GM19397 (cell line): ENCODE measurements at regions not wholly inside any gene's neighbourhood (a gene's known extent, or its start where the extent isn't known, plus 50 kb on each side); places are given as distances from the start of the nearest gene placed in this dataset.
A peak's percentile ranks its signal among the peaks of the same experiment; 100 is the strongest.
"Not testable (repeated sequence)": the region's sequence is repeated elsewhere in the genome, so short reads cannot be mapped to it uniquely, and the experiment has no call there.

Experiments used
- ATAC-seq: cut with Tn5 transposase; IDR thresholded peaks from one replicate; pipeline ENCODE4 v1.9.1; 2021; ENCODE audit warnings: mild to moderate bottlenecking, moderate library complexity; ENCODE audit not compliant: unreplicated experiment

- no peak for ATAC-seq
Measured at GRCh38 chr14:28820677-28821076, 54.1 kb downstream of the FOXG1 start.

- no peak for ATAC-seq
Measured at GRCh38 chr14:28821993-28822392, 55.4 kb downstream of the FOXG1 start.

- ATAC-seq, result no peak
Measured at GRCh38 chr14:28823245-28823644, 56.7 kb downstream of the FOXG1 start.

GRCh38 chr14:28830115-28830534 lies 63.5 kb downstream of the FOXG1 start:
- no peak for ATAC-seq

- peak; percentile 98 for ATAC-seq
Measured at GRCh38 chr14:28831126-28831525, 64.5 kb downstream of the FOXG1 start.

GRCh38 chr14:28842569-28842968 lies 76.0 kb downstream of the FOXG1 start:
- not testable (repeated sequence) for ATAC-seq

GRCh38 chr14:28867571-28867970 lies 101.0 kb downstream of the FOXG1 start:
- ATAC-seq, result no peak

GRCh38 chr14:28870033-28870564 lies 103.5 kb downstream of the FOXG1 start:
- ATAC-seq, result no peak

GRCh38 chr14:28875934-28876571 lies 109.5 kb downstream of the FOXG1 start:
- no peak for ATAC-seq

GRCh38 chr14:28876572-28876945 lies 110.0 kb downstream of the FOXG1 start:
- ATAC-seq, result no peak

GRCh38 chr14:28877923-28878322 lies 111.3 kb downstream of the FOXG1 start:
- ATAC-seq, result no peak

GRCh38 chr14:28879573-28879996 lies 113.0 kb downstream of the FOXG1 start:
- ATAC-seq, result no peak

GRCh38 chr14:28886940-28887339 lies 120.4 kb downstream of the FOXG1 start:
- ATAC-seq, result no peak

GRCh38 chr14:28895389-28895788 lies 128.8 kb downstream of the FOXG1 start:
- ATAC-seq, result no peak

GRCh38 chr14:28896337-28896736 lies 129.8 kb downstream of the FOXG1 start:
- ATAC-seq, result no peak

GRCh38 chr14:28901631-28902030 lies 135.0 kb downstream of the FOXG1 start:
- ATAC-seq, result no peak

GRCh38 chr14:28902930-28903329 lies 136.3 kb downstream of the FOXG1 start:
- no peak for ATAC-seq

GRCh38 chr14:28911521-28911920 lies 144.9 kb downstream of the FOXG1 start:
- no peak for ATAC-seq

GRCh38 chr14:28913056-28913455 lies 146.5 kb downstream of the FOXG1 start:
- no peak for ATAC-seq

GRCh38 chr14:28926122-28926521 lies 159.5 kb downstream of the FOXG1 start:
- ATAC-seq, result no peak

GRCh38 chr14:28931999-28932398 lies 165.4 kb downstream of the FOXG1 start:
- ATAC-seq, result no peak

GRCh38 chr14:28936601-28937000 lies 170.0 kb downstream of the FOXG1 start:
- ATAC-seq, result no peak

GRCh38 chr14:28941758-28942157 lies 175.2 kb downstream of the FOXG1 start:
- no peak for ATAC-seq
